ENCODE measurements at regions not wholly inside any gene's neighbourhood (a gene's known extent, or its start where the extent isn't known, plus 50 kb on each side); places are given as distances from the start of the nearest gene placed in this dataset.
A peak's percentile ranks its signal among the peaks of the same experiment; 100 is the strongest.

DNA sequence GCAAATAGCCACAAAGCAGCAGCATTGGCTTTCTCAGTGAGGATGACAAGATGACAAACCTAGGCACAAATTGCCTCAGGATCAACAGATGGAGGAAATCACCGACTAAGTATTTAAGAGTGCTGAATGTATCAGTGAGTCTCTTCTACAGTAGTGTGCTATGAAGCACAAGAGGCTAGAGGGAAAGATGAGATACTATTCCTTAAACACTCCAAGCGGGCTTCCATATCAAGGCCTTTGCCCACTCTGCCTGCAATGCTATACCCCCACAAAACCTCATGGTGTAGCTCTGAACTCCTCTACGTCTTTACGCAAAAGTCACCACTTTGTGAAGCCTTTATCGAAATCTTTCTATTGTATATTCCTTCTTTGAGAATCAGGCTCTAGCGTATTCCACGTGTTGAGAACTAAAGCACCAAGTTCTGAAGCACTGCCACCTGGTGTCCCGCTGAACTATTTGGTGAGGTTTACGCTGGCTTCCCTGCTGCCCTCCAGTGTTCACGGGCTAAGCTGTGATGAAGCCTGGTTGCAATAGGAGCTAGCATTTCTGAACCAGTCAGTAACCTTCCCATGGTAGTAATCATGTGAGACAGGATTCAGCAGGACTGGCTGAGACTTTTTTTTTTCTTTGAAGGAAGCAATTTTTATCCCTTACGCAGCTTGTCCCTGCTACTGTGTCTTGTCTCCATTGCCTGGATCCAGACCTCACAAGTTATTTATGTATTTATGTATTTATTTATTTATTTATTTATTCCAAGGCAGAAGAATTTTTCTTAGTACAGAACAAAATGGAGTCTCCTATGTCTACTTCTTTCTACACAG, 426.5 kb upstream of the OR4E1 start:
- peak; percentile 85 for ATAC-seq
- no peaks in the 10 kb centered on the region for H3K27me3 Mint-ChIP-seq
- H3K4me1 Mint-ChIP-seq, result peaks cover 46% of the 10 kb centered on the region

DNA sequence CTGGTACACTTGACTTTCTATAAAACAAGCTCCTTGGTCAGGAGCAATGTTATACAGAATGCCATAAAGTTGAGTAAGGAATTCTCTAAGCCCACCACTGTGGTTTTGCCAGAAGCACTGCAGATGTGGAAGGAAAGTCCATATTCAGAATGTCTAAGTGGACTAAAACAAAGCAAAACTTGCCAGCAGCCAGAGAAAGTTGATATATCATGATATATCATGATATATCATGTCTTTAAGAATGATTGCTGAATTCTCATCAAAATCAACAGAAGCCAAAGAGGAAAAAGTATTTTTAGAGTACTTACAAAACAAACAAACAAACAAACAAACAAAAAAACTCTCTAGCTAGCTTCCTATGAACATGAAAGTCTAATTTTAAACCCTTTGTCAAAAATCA, 424.8 kb upstream of the OR4E1 start:
- H3K9me3 Mint-ChIP-seq, result no peaks in the 10 kb centered on the region
- peak overlapping the region; percentile 8 to 26 for H3K4me3 Mint-ChIP-seq
- peak overlapping the region; percentile 34 to 52 for H3K27ac Mint-ChIP-seq
- DNase-seq, result no peak
- H3K27me3 Mint-ChIP-seq, result no peaks in the 10 kb centered on the region
- H3K4me1 Mint-ChIP-seq, result peaks cover 40% of the 10 kb centered on the region
- ATAC-seq, result no peak

More for the DNA sequence above, 426.5 kb upstream of the OR4E1 start:
- DNase-seq, result peak; percentile 48 to 64
- H3K27ac Mint-ChIP-seq, result no peak overlapping the region
- H3K4me3 Mint-ChIP-seq, result peak overlapping the region in 1 of 2 donors; percentile 39
- H3K9me3 Mint-ChIP-seq, result no peaks in the 10 kb centered on the region

DNA sequence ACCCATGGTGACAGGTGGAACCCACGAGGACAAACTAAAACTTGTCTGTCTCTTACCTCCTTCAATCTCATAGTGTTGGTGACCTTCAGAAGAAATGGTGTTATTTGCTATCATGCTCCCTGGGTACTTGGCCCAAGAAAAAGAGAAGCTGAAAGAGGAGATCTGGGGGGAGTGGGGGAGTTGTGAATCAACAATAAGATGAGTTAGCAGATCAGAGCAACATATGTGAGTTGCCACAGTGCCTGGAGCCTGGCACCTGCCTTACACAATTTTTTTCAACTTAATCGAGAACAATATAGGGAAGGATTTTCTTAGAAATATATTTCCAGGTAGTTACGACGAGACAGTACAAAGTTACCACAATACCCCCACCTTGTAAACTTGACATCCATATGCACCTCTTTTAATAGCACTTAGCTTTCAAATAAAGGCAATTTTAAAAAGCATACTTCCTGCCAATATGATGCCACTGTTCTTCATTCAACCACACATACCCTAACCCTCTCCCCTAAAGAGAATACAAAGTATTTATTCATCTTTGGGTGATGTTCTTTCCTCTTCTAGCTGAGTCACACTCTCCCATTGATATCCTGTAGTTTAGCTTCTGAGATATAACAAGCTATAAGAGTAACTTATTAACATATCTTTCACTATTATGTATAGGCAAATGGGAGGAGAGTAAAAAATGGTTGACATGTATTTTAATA, 424.1 kb upstream of the OR4E1 start:
- peak; percentile 32 for ATAC-seq
- Mint-ChIP-seq H3K27me3 (no peaks in the 10 kb centered on the region), H3K4me3 (peak overlapping the region; percentile 73 to 78), H3K27ac (peak overlapping the region in 1 of 2 donors; percentile 84), H3K9me3 (no peaks in the 10 kb centered on the region), H3K4me1 (peaks cover 42% of the 10 kb centered on the region)
- no peak for DNase-seq

DNA sequence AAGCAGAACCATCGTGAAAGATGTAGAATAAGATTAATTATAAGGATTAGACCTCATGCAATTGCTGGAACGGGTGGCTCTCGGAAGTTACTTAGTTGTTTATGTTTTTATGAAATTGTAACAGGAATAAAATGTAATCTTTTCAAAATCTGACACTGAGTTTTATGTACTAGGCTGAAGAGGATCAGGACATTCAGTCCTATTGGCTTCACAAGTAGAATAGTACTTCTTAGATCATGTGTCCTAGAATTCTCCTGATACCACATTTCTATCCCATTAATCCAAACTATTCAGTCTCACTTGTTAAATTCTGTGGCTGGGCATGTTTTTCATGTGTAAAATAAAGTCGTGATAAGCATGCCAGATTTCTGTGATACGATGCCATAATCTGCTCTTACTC, 423.5 kb upstream of the OR4E1 start:
- peak overlapping the region; percentile 73 to 78 for H3K4me3 Mint-ChIP-seq
- peak overlapping the region in 1 of 2 donors; percentile 84 for H3K27ac Mint-ChIP-seq
- H3K27me3 Mint-ChIP-seq, result no peaks in the 10 kb centered on the region
- DNase-seq (no peak), ATAC-seq (no peak)
- H3K9me3 Mint-ChIP-seq, result no peaks in the 10 kb centered on the region
- peaks cover 42% of the 10 kb centered on the region for H3K4me1 Mint-ChIP-seq

DNA sequence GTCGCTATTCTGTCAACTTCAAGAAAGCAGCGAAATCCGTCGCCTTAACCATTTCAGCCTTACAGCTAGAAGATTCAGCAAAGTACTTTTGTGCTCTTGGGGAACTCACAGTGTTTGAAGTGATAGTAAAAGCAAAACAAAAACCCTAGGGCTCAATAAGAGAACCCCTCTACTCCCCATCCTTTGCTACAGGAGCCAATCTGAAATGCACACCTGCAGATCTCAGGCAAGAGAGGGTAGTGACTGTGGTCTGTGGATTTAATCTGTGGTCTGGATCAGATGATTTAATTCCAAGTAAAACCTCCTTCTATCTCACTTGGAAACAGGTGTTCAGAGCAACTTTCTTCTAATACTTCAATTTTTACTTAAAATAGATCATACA, 422.9 kb upstream of the OR4E1 start:
- H3K4me3 Mint-ChIP-seq, result peak overlapping the region; percentile 73 to 78
- DNase-seq, result no peak
- H3K27ac Mint-ChIP-seq, result peak overlapping the region; percentile 85 to 90
- H3K4me1 Mint-ChIP-seq, result peaks cover 42% of the 10 kb centered on the region
- no peaks in the 10 kb centered on the region for H3K9me3 Mint-ChIP-seq
- H3K27me3 Mint-ChIP-seq, result no peaks in the 10 kb centered on the region
- ATAC-seq, result peak; percentile 78

DNA sequence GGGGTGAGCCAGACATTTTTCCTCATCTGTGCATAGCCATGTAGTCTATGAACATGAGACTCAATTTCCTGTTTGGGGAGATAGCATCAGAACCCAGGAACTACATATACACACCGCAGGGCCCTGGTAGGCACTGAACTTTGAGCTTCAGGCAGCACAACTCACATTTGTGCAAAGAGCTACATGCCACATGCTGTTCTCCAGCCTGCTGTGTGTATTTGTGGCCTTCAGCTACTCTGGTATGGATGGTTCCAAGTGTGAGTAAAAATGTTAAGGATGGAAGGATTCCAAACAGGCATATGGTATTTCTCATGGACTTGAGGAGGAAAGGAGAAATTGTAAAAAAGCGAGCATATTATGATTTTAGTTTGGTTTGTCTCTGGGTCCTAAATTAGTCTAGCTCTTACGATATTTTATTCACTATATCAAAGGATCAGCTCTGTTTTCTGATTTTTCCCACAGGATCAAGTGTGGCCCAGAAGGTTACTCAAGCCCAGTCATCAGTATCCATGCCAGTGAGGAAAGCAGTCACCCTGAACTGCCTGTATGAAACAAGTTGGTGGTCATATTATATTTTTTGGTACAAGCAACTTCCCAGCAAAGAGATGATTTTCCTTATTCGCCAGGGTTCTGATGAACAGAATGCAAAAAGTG, 422.4 kb upstream of the OR4E1 start:
- Mint-ChIP-seq H3K4me1 (peaks cover 42% of the 10 kb centered on the region), H3K4me3 (peak overlapping the region; percentile 73 to 78), H3K27ac (peak overlapping the region; percentile 85 to 90), H3K27me3 (no peaks in the 10 kb centered on the region), H3K9me3 (no peaks in the 10 kb centered on the region)
- no peak for DNase-seq
- no peak for ATAC-seq

DNA sequence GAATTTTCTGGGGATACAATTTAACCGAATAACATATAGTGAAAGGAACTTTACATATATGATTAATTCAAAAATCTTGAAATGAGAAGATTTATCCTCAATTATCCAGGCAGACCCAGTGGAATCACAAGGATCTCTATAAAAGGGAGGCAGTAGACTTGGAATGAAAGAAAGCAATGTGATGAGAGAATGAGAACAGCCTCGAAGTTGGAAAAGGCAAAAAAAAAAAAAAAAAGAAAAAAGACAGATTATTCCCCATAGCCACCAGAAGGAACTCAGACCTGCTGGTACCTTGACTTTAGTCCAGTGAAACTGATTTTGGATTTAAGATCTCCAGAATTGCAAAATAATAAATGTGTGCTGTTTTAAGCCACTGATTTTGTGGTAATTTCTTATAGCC, 416.3 kb upstream of the OR4E1 start:
- H3K9me3 Mint-ChIP-seq, result no peaks in the 10 kb centered on the region
- ATAC-seq, result no peak
- no peak overlapping the region for H3K27ac Mint-ChIP-seq
- no peaks in the 10 kb centered on the region for H3K27me3 Mint-ChIP-seq
- DNase-seq, result no peak
- peaks cover 13% of the 10 kb centered on the region for H3K4me1 Mint-ChIP-seq
- H3K4me3 Mint-ChIP-seq, result no peak overlapping the region

DNA sequence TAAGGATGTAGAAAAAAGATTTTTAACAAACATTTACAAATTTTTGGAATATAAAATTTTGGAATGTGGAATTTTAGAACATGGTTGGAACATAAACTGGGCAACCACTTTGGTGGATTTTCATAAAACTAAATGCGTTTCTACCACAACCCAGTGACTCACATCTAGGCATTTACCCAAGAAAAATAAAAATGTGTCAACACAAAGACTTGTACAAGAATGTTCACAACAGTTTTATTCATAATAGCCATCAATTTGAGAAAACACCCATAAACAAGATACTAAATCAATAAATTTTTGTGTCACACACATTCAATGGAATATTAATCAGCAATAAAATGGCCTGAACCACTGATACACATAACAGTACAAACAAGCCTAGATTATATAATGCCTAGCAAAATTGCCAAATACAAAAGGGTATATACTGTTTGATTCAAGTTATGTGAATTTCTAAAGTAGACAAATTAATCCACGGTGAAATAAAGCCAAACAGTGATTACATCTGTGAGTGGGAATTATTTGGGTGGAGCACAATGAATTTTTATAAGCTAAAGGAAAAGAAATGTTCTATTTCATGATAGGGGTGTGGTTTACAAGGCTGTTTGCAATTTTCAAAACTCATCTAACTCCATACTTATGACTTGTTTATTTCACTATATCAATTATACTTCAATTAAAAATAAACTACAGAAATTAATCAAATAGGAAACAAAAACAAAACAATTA, 415.2 kb upstream of the OR4E1 start:
- Mint-ChIP-seq H3K4me3 (no peak overlapping the region), H3K27me3 (no peaks in the 10 kb centered on the region), H3K27ac (no peak overlapping the region), H3K9me3 (no peaks in the 10 kb centered on the region), H3K4me1 (peaks cover 21% of the 10 kb centered on the region)
- no peak for DNase-seq
- no peak for ATAC-seq

DNA sequence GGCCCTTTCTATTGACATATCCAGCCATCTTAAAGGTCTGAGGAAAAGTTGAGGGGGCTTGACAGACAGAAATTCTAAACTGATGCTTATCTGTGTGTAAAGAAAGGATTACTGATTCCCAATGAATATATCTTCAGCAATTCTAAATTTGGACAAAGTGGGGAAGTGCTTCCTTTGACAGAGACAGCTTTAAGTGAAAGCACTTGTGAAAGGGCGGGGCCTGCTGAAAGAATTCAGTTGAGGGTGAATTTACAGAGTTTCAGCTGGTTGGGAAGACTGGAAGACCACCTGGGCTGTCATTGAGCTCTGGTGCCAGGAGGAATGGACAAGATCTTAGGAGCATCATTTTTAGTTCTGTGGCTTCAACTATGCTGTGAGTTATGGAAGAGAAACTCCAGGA, 412.5 kb upstream of the OR4E1 start:
- no peaks in the 10 kb centered on the region for H3K9me3 Mint-ChIP-seq
- H3K4me3 Mint-ChIP-seq, result peak overlapping the region; percentile 53 to 63

DNA sequence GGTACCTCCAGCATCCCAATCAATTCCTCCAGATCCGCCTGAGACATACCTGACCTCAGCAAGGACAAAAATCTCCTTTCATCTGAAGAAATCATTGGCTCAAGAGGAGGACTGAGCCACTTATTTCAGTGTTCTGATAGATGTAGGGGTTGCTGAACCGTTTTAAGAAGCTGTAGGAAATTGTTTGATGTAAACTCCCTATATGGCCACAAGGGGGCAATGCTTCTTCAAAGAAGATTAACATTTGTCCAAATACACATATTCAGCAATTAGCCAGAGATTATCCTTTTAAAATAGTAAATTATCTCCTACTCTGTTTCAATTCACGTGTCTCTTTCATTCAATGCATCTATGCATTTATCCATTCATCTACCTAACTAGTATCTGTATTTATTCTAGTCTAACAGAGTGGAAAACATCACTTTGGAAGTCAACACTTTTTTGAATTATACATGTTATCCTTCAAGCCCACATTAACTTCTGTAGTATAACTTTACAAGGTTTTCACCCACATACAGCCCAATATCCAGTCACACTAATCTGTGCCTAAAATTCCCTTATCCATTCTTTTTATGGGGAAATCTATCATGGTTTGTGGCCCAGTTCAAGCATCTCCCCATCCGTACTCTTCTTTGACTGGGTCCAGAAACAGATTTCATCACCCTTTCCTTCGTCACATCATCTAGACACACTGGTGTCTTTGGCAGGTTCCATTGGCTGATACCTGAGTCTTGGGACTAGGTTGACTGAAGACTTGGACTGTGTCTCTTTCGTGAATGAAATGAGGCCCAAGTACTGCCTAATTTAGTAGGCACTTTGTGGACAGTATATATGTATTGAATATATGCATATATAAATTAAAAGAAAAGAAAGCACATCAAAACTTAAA, 411.0 kb upstream of the OR4E1 start:
- DNase-seq (no peak), ATAC-seq (no peak)
- no peaks in the 10 kb centered on the region for H3K27me3 Mint-ChIP-seq
- H3K4me3 Mint-ChIP-seq, result peak overlapping the region; percentile 66 to 68
- H3K4me1 Mint-ChIP-seq, result peaks cover 21% of the 10 kb centered on the region
- peak overlapping the region in 1 of 2 donors; percentile 70 for H3K27ac Mint-ChIP-seq
- H3K9me3 Mint-ChIP-seq, result no peaks in the 10 kb centered on the region

More for the DNA sequence above, 412.5 kb upstream of the OR4E1 start:
- ATAC-seq (no peak), DNase-seq (no peak)
- Mint-ChIP-seq H3K4me1 (peaks cover 20% of the 10 kb centered on the region), H3K27me3 (no peaks in the 10 kb centered on the region), H3K27ac (peak overlapping the region in 1 of 2 donors; percentile 61)

DNA sequence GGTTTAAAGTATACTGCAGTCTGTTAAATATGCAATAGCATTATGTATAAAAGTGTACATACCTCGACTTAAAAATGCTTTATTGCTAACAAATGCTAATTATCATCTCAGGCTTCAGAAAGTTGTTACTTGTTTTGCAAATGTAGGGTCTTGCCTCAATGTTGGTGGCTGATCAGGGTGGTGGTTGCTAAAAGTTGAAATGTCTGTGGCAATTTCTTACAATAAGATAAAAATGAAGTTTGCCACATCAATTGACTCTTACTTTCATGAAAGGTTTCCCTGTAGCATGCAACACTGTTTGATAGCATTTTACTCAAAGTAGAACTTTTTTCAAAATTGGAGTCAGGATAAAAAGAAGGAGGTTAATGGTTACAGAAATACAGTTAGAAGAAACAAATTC, 407.7 kb upstream of the OR4E1 start:
- Mint-ChIP-seq H3K27me3 (no peaks in the 10 kb centered on the region), H3K4me1 (peaks cover 28% of the 10 kb centered on the region), H3K4me3 (peak overlapping the region; percentile 52 to 59), H3K9me3 (no peaks in the 10 kb centered on the region), H3K27ac (peak overlapping the region; percentile 60 to 92)
- DNase-seq (no peak), ATAC-seq (no peak)

DNA sequence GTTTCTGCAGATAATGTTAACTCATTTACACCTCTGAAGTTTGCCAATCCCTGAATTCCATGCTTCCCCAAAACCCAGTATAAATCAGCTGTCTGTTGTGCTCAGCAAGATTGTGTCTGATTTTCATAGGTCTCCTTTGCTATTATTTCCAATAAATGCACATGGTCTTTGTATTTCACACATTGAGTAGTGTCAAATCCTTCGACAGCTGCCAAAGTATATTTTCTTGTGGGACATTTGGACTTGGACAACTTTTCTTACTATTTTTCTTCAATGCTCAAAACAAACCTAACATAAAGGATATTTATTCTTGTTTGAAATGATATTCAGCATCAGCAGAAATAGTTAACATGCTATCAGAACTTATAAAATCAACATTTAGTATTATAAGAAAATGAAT, 406.1 kb upstream of the OR4E1 start:
- DNase-seq (no peak), ATAC-seq (no peak)
- no peaks in the 10 kb centered on the region for H3K9me3 Mint-ChIP-seq
- H3K4me3 Mint-ChIP-seq, result no peak overlapping the region
- H3K4me1 Mint-ChIP-seq, result peaks cover 34% of the 10 kb centered on the region
- no peaks in the 10 kb centered on the region for H3K27me3 Mint-ChIP-seq
- H3K27ac Mint-ChIP-seq, result no peak overlapping the region

DNA sequence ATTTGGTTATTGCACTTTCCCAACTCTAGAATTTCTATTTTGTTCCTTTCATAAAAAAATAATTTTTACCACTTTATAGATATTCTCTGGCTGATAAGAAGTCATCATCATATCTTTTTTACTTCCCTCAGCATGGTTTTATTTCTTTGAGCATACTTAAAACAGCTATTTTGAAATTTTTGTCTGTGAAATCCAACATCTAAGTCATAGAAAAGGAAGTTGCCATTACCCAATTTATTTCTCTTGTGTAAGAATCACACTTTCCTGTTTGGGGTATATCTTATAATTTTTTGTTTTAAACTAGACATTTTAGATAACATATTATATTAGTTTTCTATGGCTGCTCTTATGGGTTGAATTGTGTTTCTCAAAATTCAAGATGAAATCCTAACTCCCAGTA, 400.2 kb upstream of the OR4E1 start:
- DNase-seq (no peak), ATAC-seq (no peak)
- H3K27me3 Mint-ChIP-seq, result no peaks in the 10 kb centered on the region
- no peaks in the 10 kb centered on the region for H3K9me3 Mint-ChIP-seq
- H3K4me1 Mint-ChIP-seq, result peaks cover 54% of the 10 kb centered on the region
- peak overlapping the region in 1 of 2 donors; percentile 24 for H3K4me3 Mint-ChIP-seq
- H3K27ac Mint-ChIP-seq, result no peak overlapping the region

DNA sequence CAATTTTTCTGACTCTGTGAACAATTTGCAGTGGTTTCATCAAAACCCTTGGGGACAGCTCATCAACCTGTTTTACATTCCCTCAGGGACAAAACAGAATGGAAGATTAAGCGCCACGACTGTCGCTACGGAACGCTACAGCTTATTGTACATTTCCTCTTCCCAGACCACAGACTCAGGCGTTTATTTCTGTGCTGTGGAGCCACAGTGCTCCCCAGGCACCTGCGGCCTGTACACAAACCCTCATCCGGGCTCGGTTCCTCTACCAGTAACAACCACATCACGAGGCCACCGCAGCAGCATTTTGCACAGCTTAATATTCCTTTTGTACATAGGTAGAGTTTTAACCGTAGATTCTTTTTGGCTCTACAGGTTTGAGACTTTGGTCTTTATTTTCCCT, 397.4 kb upstream of the OR4E1 start:
- Mint-ChIP-seq H3K4me1 (peaks cover 54% of the 10 kb centered on the region), H3K27ac (peak overlapping the region; percentile 54 to 82), H3K4me3 (peak overlapping the region; percentile 89 to 94), H3K9me3 (no peaks in the 10 kb centered on the region), H3K27me3 (no peaks in the 10 kb centered on the region)
- peak in 1 of 2 donors; percentile 28 for DNase-seq
- peak; percentile 77 for ATAC-seq

Data from stimulated activated naive CD8-positive, alpha-beta T cell treated with anti-CD3 and anti-CD28 coated beads, Interleukin-15, amount 100 ng/mL, for 72 hours (primary cell).